ENCODE measurements at regions not wholly inside any gene's neighbourhood (a gene's known extent, or its start where the extent isn't known, plus 50 kb on each side); places are given as distances from the start of the nearest gene placed in this dataset.
A peak's percentile ranks its signal among the peaks of the same experiment; 100 is the strongest.

GRCh38 chr12:116404913-116405611, 127.6 kb upstream of the MED13L start:
- no peak for DNase-seq

- DNase-seq, result no peak
Observed at GRCh38 chr12:116406529-116406928, 129.0 kb upstream of the MED13L start.

- DNase-seq, result no peak
Observed at GRCh38 chr12:116408489-116409250, 131.2 kb upstream of the MED13L start.

GRCh38 chr12:116411977-116412376, 134.5 kb upstream of the MED13L start:
- no peak for DNase-seq

GRCh38 chr12:116414891-116415290, 137.4 kb upstream of the MED13L start:
- no peak for DNase-seq

- no peak for DNase-seq
Observed at GRCh38 chr12:116415408-116416108, 138.1 kb upstream of the MED13L start.

GRCh38 chr12:116416166-116416565, 138.7 kb upstream of the MED13L start:
- DNase-seq, result no peak

GRCh38 chr12:116418551-116418950, 140.6 kb upstream of the MAP1LC3B2 start:
- DNase-seq, result no peak

GRCh38 chr12:116420227-116420880, 138.8 kb upstream of the MAP1LC3B2 start:
- DNase-seq, result peak; percentile 95

GRCh38 chr12:116421785-116422538, 137.2 kb upstream of the MAP1LC3B2 start:
- no peak for DNase-seq

GRCh38 chr12:116423094-116423493, 136.1 kb upstream of the MAP1LC3B2 start:
- no peak for DNase-seq

GRCh38 chr12:116425256-116426193, 133.7 kb upstream of the MAP1LC3B2 start:
- no peak for DNase-seq

GRCh38 chr12:116426391-116427136, 132.6 kb upstream of the MAP1LC3B2 start:
- no peak for DNase-seq

- no peak for DNase-seq
Observed at GRCh38 chr12:116427200-116427930, 131.8 kb upstream of the MAP1LC3B2 start.

- no peak for DNase-seq
Observed at GRCh38 chr12:116429826-116430360, 129.3 kb upstream of the MAP1LC3B2 start.

- no peak for DNase-seq
Observed at GRCh38 chr12:116430911-116431565, 128.1 kb upstream of the MAP1LC3B2 start.

- no peak for DNase-seq
Observed at GRCh38 chr12:116431677-116432300, 127.4 kb upstream of the MAP1LC3B2 start.

GRCh38 chr12:116432314-116432750, 126.8 kb upstream of the MAP1LC3B2 start:
- no peak for DNase-seq
